GM18498 (cell line): ENCODE measurements at regions not wholly inside any gene's neighbourhood (a gene's known extent, or its start where the extent isn't known, plus 50 kb on each side); places are given as distances from the start of the nearest gene placed in this dataset.

Experiments used
- ATAC-seq: cut with Tn5 transposase; IDR thresholded peaks from one replicate; pipeline ENCODE4 v1.9.1; 2021; ENCODE audit warnings: mild to moderate bottlenecking, moderate library complexity; ENCODE audit not compliant: unreplicated experiment

DNA sequence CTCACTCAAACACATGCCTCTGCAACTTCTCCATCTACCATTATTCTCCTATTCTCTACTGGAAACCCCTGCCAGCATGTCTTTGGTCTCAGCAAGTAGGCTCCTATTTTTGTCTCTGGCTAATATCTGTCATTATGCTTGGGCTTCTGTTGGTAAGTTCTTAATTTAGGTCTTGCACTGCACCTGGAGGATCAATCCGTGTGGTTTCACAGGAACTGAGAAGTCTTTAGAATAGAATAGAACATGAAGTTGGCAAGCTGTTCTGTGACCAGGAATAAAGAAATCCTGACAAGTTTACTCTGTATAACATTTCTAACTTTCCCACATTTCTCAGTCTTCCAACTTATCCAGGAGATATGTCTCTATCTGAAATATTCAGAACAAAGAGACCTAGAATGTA lies 219.5 kb upstream of the GYPC start:
- no peak for ATAC-seq

GRCh38 chr2:126437016-126437415 lies 218.9 kb upstream of the GYPC start:
- no peak for ATAC-seq

- no peak for ATAC-seq
Measured at GRCh38 chr2:126444512-126444911, 211.4 kb upstream of the GYPC start.

DNA sequence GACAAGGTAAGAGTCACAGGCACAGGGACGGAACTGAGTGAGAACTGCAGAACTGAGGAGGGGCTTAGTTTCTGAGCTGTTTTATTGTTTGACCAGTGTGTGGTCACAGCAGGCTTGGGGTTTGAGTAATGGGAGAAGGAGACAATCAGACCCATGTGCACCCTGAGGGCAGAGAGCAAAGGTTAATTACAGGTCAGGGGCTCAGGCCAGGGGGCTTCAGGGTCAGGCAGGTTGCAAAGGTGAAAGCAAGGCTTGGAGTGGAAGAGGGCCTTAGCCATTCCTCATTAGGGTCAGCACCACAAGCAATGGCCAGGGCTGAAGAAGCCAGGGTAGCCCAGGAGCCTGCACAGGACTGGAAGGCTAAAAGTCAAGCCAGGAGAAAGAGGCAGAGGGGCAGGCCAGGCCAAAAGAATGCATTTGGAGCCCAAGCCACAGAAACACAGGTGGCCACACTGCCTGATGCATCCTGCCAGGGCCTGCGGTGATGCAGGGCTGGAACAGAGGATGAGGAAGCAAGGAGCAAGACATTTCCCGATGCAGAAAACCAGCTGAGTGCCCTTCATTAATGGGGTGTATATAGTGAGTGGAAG lies 209.8 kb upstream of the GYPC start:
- no peak for ATAC-seq

GRCh38 chr2:126448611-126449010 lies 207.3 kb upstream of the GYPC start:
- ATAC-seq = no peak

DNA sequence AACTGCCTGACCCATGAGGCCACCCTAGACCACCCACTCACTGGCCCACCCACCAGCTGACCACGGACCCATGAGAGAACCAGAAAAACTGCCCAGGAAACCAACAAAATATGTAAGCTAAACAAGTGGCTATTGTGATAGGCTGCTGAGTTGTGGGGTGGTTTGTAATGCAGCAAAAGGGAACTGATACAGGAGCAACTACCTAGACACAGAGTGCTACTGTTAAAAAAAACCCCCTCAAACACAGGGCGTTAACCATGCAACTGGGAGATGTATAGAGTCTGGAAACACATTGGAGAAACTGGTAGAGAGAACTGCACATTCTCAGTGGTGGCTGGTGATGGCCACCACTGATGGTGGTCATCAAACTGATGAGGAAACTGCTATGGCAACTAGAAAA lies 206.3 kb upstream of the GYPC start:
- ATAC-seq = peak; percentile 89

- no peak for ATAC-seq
Measured at GRCh38 chr2:126463892-126464674, 191.9 kb upstream of the GYPC start.

DNA sequence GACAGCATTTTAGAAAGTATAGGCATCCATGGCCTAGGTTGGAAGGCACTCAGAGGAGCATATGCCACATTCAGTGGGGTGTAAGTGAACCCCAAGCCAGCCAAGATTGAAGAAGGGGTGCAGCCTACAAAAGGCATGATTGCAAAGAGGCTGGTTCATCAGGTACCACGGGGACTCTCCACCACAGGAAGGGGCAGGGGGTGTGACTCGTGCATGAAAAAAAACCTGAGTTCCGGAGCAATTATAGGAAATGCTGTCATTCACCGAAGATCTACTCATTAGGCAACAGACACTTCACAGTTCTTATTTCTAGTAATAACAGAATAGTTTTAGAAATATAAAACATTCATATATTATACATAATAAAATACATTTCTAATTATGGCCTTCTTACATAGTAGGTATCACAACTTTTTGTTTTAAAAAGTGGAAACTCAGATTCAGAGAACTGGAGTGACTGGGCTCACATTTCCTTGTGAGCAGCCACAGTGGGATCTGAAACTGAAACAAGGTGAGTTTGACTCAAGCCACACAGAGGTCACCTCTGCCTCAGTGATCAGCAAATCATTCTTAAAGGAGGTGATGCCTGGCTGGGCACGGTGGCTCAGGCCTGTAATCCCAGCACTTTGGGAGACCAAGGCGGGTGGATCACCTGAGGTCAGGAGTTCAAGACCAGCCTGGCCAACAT lies 188.4 kb upstream of the GYPC start:
- peak; percentile 90 for ATAC-seq

GRCh38 chr2:126475031-126475430 lies 180.9 kb upstream of the GYPC start:
- no peak for ATAC-seq

DNA sequence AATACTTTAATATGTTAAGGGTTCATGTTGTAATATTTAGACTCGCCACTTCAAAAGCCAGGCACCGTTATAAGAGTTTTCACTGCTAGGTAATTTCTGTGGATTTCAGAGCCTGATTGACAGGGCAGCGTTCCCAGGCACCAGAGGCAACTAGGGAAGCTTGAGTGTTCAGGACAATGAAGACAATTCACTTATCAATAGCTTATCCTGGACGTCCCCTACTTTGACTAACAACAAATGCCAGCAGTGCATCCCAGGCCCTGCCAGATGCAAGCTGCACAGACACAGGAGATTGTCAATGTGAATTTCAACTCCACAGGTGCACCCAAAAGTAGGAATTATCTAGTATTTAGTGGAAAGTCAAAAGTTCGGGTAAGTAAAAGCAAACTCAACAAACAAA lies 179.3 kb upstream of the GYPC start:
- no peak for ATAC-seq

- ATAC-seq = no peak
Measured at GRCh38 chr2:126480033-126480432, 175.9 kb upstream of the GYPC start.

GRCh38 chr2:126482582-126483464 lies 173.1 kb upstream of the GYPC start:
- peak; percentile 72 for ATAC-seq

DNA sequence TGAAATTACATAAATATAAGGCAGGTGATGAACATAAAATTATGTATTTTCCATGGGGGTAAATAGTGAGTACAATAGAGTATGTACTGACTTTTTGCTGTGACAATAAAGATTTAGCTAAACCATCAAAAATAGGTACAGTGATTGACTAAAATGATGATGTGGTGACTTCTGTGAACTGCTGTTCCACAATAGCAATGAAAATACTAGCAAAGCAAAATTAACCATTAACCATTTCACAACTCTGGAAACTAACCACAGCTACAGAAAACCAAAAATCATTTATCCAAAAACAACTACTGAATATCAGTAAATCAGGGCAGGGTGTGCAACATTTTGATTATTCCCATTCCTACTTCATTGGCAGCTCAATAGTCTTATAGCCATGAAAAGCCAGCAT lies 161.4 kb upstream of the GYPC start:
- ATAC-seq = no peak

GRCh38 chr2:126495189-126495588 lies 160.8 kb upstream of the GYPC start:
- ATAC-seq = no peak

GRCh38 chr2:126496493-126496892 lies 159.5 kb upstream of the GYPC start:
- ATAC-seq = peak; percentile 95

DNA sequence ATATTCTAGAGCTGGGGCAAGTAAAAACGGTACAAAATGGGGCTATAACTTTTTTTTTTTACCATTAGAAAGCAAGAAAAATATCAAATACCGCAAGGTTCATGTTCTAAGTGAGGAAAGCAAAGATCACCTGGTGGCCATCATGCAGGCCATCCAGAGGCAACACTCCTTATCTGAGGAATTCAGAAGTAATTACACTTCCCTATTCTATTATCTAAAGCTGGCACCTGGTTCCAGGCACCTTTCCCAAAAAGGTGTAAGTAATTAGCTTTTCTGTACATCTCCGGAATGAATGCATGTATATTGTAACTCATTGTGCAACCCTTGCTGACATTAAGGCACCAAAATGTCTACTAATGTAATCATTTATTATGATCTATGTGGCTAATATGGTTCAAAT lies 152.5 kb upstream of the GYPC start:
- ATAC-seq = no peak

DNA sequence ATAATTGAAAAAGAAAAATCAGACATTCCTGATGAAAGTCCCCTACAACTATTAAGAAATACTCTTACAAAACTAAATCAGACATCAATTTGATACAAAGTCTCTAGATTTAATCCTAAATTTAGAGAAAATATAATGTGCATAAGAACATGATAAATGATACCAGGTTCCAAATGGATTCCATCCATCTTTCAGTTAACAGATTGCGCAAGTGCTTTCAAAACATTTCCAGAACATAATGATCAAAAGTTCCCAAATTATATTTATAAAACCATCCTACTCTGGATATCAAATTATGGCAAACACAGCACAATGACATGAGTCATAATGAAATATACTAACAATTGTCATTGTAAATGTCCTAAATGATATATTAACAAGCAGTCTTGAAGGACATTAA lies 151.0 kb upstream of the GYPC start:
- no peak for ATAC-seq

- ATAC-seq = no peak
Measured at GRCh38 chr2:126506786-126507185, 149.2 kb upstream of the GYPC start.

GRCh38 chr2:126507425-126507911 lies 148.5 kb upstream of the GYPC start:
- ATAC-seq = no peak

DNA sequence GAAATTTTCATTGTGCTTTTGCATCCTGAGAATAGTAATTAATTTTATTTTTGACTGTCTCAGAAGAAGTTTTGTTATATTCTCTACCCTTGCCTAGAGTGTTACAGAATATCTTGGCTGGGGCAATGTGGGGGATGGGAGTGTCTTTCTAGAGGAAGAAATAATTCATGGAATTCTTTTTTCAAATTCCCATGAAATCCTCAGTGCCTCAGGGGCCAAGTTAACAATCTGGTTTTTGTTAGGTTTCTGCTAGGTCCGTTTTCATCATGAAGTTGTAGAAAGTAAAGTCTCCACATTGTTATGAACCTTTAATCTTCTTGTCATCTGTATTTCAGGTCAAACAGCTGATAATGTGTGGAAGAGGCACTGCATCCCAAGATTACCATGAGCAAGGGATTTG lies 145.6 kb upstream of the GYPC start:
- no peak for ATAC-seq

GRCh38 chr2:126510960-126511359 lies 145.0 kb upstream of the GYPC start:
- ATAC-seq = no peak
